ENCODE measurements at regions not wholly inside any gene's neighbourhood (a gene's known extent, or its start where the extent isn't known, plus 50 kb on each side); places are given as distances from the start of the nearest gene placed in this dataset.

DNA sequence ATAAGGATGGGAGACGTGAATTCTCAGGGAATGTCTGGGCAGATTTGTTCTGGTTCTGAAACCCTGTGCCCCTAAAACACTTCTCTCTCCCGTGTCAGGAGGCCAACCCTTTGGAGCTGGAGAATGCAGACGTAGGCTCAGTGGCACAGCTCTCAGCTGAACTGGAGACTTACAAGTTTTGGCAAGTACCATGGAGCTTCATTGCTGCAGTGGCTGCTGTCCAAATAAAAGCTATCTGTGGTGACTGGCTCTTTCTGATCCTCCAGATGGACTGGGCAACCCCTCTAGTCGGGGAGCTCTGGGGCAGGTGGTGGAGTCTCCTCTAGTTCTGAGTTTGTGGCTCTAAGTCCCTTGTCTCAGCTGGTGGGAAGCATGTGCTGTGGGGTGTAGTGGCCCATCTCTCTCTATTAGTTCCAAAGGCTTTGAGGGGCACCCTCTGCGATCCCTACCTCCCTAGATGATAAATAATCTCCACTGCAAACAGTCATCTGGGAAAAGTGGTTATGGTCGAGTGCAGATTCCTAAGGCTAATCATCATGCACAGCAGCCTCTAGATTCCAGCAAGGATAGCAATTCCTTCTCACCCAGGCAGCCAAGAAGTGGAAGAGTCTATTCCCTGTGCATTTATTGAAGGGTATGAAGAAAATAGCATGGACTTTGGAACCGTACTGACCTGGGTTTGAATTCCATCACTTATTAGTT, 204.2 kb upstream of the KLF4 start:
- H3K27me3 ChIP-seq (replicated peaks; ENCODE audit: control insufficient read depth, insufficient read depth, low read length), result no peaks in the 10 kb centered on the region
- H3K36me3 Mint-ChIP-seq (ENCODE audit: insufficient read depth, unreplicated experiment), result no peaks in the 10 kb centered on the region
- no peaks in the 10 kb centered on the region for H3K36me3 ChIP-seq (ENCODE audit: control insufficient read depth, insufficient read depth, low read length)
- POLR2A ChIA-PET, result no interaction called here
- no peaks in the 10 kb centered on the region for H3K9me3 ChIP-seq
- BruUV-seq (replicated peaks), result no TSS peak
- no peak overlapping the region for H3K27ac Mint-ChIP-seq (ENCODE audit: unreplicated experiment)
- H3K9me3 Mint-ChIP-seq (ENCODE audit: unreplicated experiment), result peaks cover 12% of the 10 kb centered on the region
- no peak overlapping the region for H3K4me3 Mint-ChIP-seq (ENCODE audit: unreplicated experiment)
- H3K4me3 ChIP-seq (ENCODE audit: low read depth, low read length), result no peak overlapping the region
- CTCF ChIA-PET, result no interaction called here
- H3K4me1 ChIP-seq, result no peaks in the 10 kb centered on the region
- TF ChIP-seq, protein P1, sequence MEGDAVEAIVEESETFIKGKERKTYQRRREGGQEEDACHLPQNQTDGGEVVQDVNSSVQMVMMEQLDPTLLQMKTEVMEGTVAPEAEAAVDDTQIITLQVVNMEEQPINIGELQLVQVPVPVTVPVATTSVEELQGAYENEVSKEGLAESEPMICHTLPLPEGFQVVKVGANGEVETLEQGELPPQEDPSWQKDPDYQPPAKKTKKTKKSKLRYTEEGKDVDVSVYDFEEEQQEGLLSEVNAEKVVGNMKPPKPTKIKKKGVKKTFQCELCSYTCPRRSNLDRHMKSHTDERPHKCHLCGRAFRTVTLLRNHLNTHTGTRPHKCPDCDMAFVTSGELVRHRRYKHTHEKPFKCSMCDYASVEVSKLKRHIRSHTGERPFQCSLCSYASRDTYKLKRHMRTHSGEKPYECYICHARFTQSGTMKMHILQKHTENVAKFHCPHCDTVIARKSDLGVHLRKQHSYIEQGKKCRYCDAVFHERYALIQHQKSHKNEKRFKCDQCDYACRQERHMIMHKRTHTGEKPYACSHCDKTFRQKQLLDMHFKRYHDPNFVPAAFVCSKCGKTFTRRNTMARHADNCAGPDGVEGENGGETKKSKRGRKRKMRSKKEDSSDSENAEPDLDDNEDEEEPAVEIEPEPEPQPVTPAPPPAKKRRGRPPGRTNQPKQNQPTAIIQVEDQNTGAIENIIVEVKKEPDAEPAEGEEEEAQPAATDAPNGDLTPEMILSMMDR (IDR thresholded peaks at IDR 0.05; ENCODE audit: insufficient read depth in 1 of 2, low read depth in 1 of 2, low read length in 1 of 2, severe bottlenecking in 1 of 2, unreplicated experiment in 1 of 2), result no peak
- peaks cover 6% of the 10 kb centered on the region for H3K27me3 Mint-ChIP-seq (ENCODE audit: insufficient read depth, unreplicated experiment)
- no peak for DNase-seq
- H3K4me1 Mint-ChIP-seq (ENCODE audit: low read depth, unreplicated experiment), result no peaks in the 10 kb centered on the region
- intact Hi-C loops (cut with micrococcal nuclease; ENCODE audit: unreplicated experiment), result no loop called here

DNA sequence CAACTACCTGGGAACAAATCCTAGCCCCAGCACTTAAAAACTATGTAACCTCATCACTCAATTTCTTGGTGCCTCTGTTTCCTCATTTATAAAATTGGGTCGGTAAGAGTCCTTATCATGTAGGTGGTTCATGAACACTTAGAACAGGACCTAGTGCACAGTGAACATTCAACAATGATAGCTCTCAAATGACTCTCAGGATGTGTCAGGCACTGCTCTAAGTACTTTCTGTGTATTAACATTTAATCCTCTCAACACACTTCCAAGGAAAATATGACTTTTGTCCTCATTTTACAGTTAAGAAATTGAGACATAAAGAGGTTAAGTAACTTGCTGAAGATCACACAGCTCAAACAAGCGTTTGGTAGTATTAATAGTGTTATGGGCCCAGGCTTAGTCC, 202.1 kb upstream of the KLF4 start:
- Mint-ChIP-seq H3K27me3 (ENCODE audit: insufficient read depth, unreplicated experiment) (peaks cover 3% of the 10 kb centered on the region), H3K36me3 (ENCODE audit: insufficient read depth, unreplicated experiment) (no peaks in the 10 kb centered on the region), H3K27ac (ENCODE audit: unreplicated experiment) (no peak overlapping the region), H3K9me3 (ENCODE audit: unreplicated experiment) (peaks cover 12% of the 10 kb centered on the region), H3K4me3 (ENCODE audit: unreplicated experiment) (no peak overlapping the region), H3K4me1 (ENCODE audit: low read depth, unreplicated experiment) (no peaks in the 10 kb centered on the region)
- POLR2A ChIA-PET, result no interaction called here
- Histone ChIP-seq H3K4me3 (ENCODE audit: low read depth, low read length) (no peak overlapping the region), H3K27me3 (replicated peaks; ENCODE audit: control insufficient read depth, insufficient read depth, low read length) (no peaks in the 10 kb centered on the region), H3K9me3 (no peaks in the 10 kb centered on the region), H3K36me3 (ENCODE audit: control insufficient read depth, insufficient read depth, low read length) (no peaks in the 10 kb centered on the region), H3K4me1 (no peaks in the 10 kb centered on the region)
- CTCF ChIA-PET, result no interaction called here
- no TSS peak for BruUV-seq (replicated peaks)
- intact Hi-C loops (cut with micrococcal nuclease; ENCODE audit: unreplicated experiment), result no loop called here
- TF ChIP-seq, protein P1 (IDR thresholded peaks at IDR 0.05; ENCODE audit: insufficient read depth in 1 of 2, low read depth in 1 of 2, low read length in 1 of 2, severe bottlenecking in 1 of 2, unreplicated experiment in 1 of 2), result no peak
- DNase-seq, result no peak

DNA sequence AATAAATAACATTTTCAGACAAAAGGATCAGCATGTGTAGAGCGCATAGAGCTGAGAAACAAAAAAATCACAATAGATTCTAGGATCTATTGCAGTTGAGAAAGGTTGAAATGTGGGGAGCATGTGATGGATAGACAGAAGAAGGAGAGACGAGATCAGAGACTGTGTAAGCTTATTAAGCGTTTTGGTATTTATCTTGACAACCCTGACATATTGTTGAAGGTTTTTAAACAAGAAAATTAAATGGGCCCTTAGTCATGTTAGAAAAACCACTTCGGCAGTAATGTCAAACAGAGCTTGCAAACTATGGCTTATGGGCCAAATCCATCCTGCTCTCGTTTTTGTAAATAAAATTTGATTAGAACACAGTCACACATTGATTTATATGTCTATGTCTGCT, 200.5 kb upstream of the KLF4 start:
- POLR2A ChIA-PET, result no interaction called here

More for the DNA sequence above, 200.5 kb upstream of the KLF4 start:
- intact Hi-C loops (cut with micrococcal nuclease; ENCODE audit: unreplicated experiment), result no loop called here
- no peaks in the 10 kb centered on the region for H3K36me3 Mint-ChIP-seq (ENCODE audit: insufficient read depth, unreplicated experiment)
- Histone ChIP-seq H3K4me1 (no peaks in the 10 kb centered on the region), H3K9me3 (no peaks in the 10 kb centered on the region), H3K4me3 (ENCODE audit: low read depth, low read length) (no peak overlapping the region), H3K36me3 (ENCODE audit: control insufficient read depth, insufficient read depth, low read length) (no peaks in the 10 kb centered on the region), H3K27me3 (replicated peaks; ENCODE audit: control insufficient read depth, insufficient read depth, low read length) (no peaks in the 10 kb centered on the region)
- CTCF ChIA-PET, result no interaction called here
- no TSS peak for BruUV-seq (replicated peaks)
- peaks cover 12% of the 10 kb centered on the region for H3K9me3 Mint-ChIP-seq (ENCODE audit: unreplicated experiment)
- no peak overlapping the region for H3K4me3 Mint-ChIP-seq (ENCODE audit: unreplicated experiment)
- no peaks in the 10 kb centered on the region for H3K27me3 Mint-ChIP-seq (ENCODE audit: insufficient read depth, unreplicated experiment)
- TF ChIP-seq, protein P1 (IDR thresholded peaks at IDR 0.05; ENCODE audit: insufficient read depth in 1 of 2, low read depth in 1 of 2, low read length in 1 of 2, severe bottlenecking in 1 of 2, unreplicated experiment in 1 of 2), result no peak
- H3K27ac Mint-ChIP-seq (ENCODE audit: unreplicated experiment), result no peak overlapping the region
- no peak for DNase-seq
- no peaks in the 10 kb centered on the region for H3K4me1 Mint-ChIP-seq (ENCODE audit: low read depth, unreplicated experiment)

All from Caco-2 (cell line).